ENCODE measurements at regions not wholly inside any gene's neighbourhood (a gene's known extent, or its start where the extent isn't known, plus 50 kb on each side); places are given as distances from the start of the nearest gene placed in this dataset.

- TF ChIP-seq CTCF (IDR thresholded peaks at IDR 0.05; ENCODE audit: poor library complexity) (no peak), EZH2phosphoT487 (IDR thresholded peaks at IDR 0.05; ENCODE audit: low read depth, severe bottlenecking, unreplicated experiment) (no peak)
Observed at GRCh38 chr16:86692426-86692825, 114.1 kb downstream of the FOXL1 start.

Measured in hepatocyte (in vitro differentiated cells).